Neural crest cell (in vitro differentiated cells): ENCODE measurements at regions not wholly inside any gene's neighbourhood (a gene's known extent, or its start where the extent isn't known, plus 50 kb on each side); places are given as distances from the start of the nearest gene placed in this dataset.
A peak's percentile ranks its signal among the peaks of the same experiment; 100 is the strongest.

Source experiments
- DNase-seq: peaks from one replicate; pipeline ENCODE4 v3.0.0; 2021; ENCODE audit warnings: low read depth, mixed read lengths, low spot score
- H3K27ac Mint-ChIP-seq: one replicate; pipeline ENCODE4 v1.8.0; 2021; ENCODE audit warnings: mild to moderate bottlenecking, mixed read lengths; ENCODE audit not compliant: unreplicated experiment
- H3K27me3 Mint-ChIP-seq: 2 replicates; pipeline ENCODE4 v1.8.0; 2021; ENCODE audit warnings: low read depth, mild to moderate bottlenecking, mixed read lengths
- H3K36me3 Mint-ChIP-seq: 2 replicates; pipeline ENCODE4 v1.8.0; 2021; ENCODE audit warnings: low read depth, mild to moderate bottlenecking, mixed read lengths
- H3K4me1 Mint-ChIP-seq: 2 replicates; pipeline ENCODE4 v1.8.0; 2021; ENCODE audit warnings: mixed read lengths
- H3K4me3 Mint-ChIP-seq: one replicate; pipeline ENCODE4 v1.8.0; 2021; ENCODE audit warnings: mild to moderate bottlenecking, mixed read lengths
- H3K9me3 Mint-ChIP-seq: 2 replicates; pipeline ENCODE4 v1.8.0; 2021; ENCODE audit warnings: mixed read lengths
- TF ChIP-seq, protein P1 (sequence below): fragments of 200-600 bp; sonication (generic); conservative IDR thresholded peaks from 2 replicates; pipeline ENCODE4 v1.5.0; 2021; ENCODE audit warnings: antibody characterized with exemption, mild to moderate bottlenecking

DNA sequence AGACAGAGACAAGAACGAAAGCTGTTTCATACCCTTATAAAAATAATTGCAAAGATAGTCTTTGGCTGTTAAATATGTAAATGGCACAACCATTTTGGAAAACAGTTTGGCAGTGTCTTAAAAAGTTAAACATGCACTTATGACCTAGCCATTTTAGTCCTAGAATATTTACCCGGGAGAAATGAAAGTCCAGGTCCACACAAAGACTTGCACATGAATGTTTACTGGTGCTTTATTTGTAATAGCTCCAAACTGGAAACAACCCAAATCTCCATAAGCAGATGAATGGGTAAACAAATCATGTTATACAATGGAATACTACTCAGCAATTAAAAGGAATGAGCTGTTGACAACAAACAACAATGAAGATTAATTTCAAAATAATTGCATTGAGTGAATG lies 380.4 kb downstream of the ETNK1 start:
- no peak for DNase-seq
- peaks cover 2% of the 10 kb centered on the region for H3K9me3 Mint-ChIP-seq
- peaks cover 4% of the 10 kb centered on the region for H3K36me3 Mint-ChIP-seq
- TF ChIP-seq, protein P1, sequence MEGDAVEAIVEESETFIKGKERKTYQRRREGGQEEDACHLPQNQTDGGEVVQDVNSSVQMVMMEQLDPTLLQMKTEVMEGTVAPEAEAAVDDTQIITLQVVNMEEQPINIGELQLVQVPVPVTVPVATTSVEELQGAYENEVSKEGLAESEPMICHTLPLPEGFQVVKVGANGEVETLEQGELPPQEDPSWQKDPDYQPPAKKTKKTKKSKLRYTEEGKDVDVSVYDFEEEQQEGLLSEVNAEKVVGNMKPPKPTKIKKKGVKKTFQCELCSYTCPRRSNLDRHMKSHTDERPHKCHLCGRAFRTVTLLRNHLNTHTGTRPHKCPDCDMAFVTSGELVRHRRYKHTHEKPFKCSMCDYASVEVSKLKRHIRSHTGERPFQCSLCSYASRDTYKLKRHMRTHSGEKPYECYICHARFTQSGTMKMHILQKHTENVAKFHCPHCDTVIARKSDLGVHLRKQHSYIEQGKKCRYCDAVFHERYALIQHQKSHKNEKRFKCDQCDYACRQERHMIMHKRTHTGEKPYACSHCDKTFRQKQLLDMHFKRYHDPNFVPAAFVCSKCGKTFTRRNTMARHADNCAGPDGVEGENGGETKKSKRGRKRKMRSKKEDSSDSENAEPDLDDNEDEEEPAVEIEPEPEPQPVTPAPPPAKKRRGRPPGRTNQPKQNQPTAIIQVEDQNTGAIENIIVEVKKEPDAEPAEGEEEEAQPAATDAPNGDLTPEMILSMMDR = no peak
- no peak overlapping the region for H3K4me3 Mint-ChIP-seq
- no peak overlapping the region for H3K27ac Mint-ChIP-seq
- H3K27me3 Mint-ChIP-seq = peaks cover 3% of the 10 kb centered on the region
- peaks cover 43% of the 10 kb centered on the region for H3K4me1 Mint-ChIP-seq

DNA sequence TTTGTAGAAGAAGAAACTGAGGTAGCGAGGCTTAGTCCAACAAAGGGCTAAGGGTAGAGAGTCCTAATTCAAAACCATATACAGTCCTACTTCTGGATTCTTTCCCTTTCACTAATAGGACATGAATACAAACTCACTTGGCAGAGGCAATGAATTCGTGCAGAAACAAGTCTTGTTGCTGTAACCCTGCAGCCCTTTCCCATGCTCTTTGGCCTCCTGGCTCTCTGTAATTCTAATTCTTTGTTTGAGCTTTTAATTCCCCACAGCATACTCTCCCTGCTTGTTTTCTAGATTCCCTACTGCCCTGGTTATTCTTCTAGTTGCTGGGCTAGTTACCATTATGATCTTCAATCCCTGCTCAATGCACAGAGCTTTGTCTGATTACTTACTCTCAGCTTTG lies 381.4 kb downstream of the ETNK1 start:
- peaks cover 3% of the 10 kb centered on the region for H3K27me3 Mint-ChIP-seq
- H3K9me3 Mint-ChIP-seq = no peaks in the 10 kb centered on the region
- peaks cover 34% of the 10 kb centered on the region for H3K4me1 Mint-ChIP-seq
- DNase-seq = no peak
- no peak overlapping the region for H3K4me3 Mint-ChIP-seq
- TF ChIP-seq, protein P1 = no peak
- H3K27ac Mint-ChIP-seq = peak overlapping the region; percentile 1
- peaks cover 4% of the 10 kb centered on the region for H3K36me3 Mint-ChIP-seq

DNA sequence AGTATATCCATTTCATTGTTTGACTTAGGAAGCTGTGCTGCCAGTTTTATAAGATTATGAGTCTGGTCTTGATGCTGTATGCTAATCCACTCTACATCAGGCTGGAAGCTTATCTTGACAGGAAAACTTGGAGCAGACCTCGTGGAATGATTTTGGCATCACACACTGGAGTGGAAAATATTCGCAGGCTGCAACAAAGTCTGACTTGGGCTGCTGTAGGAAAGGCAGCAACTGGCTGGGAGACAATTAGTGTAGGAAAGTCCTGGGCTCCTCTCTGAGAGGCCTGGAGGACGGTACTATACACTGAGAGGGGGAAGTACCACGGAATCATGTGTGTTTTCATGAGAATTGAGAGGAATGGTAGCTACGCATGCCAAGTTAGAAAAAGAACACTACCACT lies 383.7 kb downstream of the ETNK1 start:
- Mint-ChIP-seq H3K9me3 (peaks cover 3% of the 10 kb centered on the region), H3K27ac (no peak overlapping the region), H3K4me1 (peaks cover 21% of the 10 kb centered on the region), H3K27me3 (peaks cover 3% of the 10 kb centered on the region), H3K36me3 (no peaks in the 10 kb centered on the region), H3K4me3 (no peak overlapping the region)
- TF ChIP-seq, protein P1 = no peak
- no peak for DNase-seq

DNA sequence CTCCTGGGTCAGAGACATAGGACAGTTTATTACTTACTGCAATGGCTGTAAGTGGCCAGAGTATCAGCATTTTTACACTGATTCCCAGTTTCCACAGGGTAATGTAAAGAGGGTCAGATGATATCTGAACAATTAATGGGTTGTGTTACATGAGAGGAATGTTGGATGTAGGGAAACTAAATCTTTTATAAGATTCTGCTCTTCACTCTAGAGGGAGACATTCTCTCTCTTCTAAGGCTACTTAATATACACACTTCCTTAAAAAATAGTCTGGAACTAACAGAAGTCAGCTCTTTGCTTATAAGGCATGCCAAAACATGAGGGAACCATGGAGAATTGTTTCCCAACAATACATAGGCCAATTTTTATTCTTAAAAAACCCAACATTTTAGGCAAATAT lies 389.8 kb downstream of the ETNK1 start:
- no peak for DNase-seq
- no peaks in the 10 kb centered on the region for H3K4me1 Mint-ChIP-seq
- no peak overlapping the region for H3K27ac Mint-ChIP-seq
- peaks cover 13% of the 10 kb centered on the region for H3K9me3 Mint-ChIP-seq
- H3K27me3 Mint-ChIP-seq = no peaks in the 10 kb centered on the region
- TF ChIP-seq, protein P1 = no peak
- no peak overlapping the region for H3K4me3 Mint-ChIP-seq
- H3K36me3 Mint-ChIP-seq = no peaks in the 10 kb centered on the region

DNA sequence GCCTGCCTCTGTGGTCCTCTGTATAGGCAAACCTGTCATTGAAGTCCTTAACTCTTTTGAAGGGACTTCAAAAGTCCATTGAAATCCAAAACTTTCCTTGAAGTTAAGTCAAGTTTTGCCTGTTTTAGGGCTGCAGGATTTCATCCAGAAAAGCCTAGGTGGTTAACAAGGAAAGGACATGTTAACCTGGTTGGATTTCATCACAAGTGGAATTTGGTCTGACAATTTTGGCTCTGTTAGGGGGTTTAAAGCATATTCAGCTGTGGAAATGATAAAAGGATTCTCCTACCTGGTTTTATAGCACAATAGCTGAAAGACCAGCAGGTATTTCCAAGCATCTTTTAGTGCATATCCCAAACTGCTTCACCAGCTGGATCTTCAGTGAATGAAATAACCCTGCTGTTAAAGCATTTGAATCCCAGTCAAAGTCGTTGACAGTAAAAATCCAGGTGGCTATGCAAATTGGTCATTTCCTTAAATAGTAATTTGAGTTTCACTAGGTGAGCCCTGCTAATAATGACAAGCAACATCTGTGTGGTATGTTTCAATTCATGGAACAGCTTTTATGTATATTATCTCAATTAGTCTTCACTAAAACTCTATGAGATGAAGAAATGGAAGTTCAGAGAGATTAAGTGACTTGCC lies 400.5 kb downstream of the ETNK1 start:
- no peaks in the 10 kb centered on the region for H3K36me3 Mint-ChIP-seq
- peaks cover 3% of the 10 kb centered on the region for H3K9me3 Mint-ChIP-seq
- H3K4me1 Mint-ChIP-seq = no peaks in the 10 kb centered on the region
- H3K27me3 Mint-ChIP-seq = no peaks in the 10 kb centered on the region
- no peak for DNase-seq
- H3K27ac Mint-ChIP-seq = no peak overlapping the region
- TF ChIP-seq, protein P1 = no peak
- H3K4me3 Mint-ChIP-seq = no peak overlapping the region
